SW 1271 (cell line): ENCODE measurements at regions not wholly inside any gene's neighbourhood (a gene's known extent, or its start where the extent isn't known, plus 50 kb on each side); places are given as distances from the start of the nearest gene placed in this dataset.
"Not testable (repeated sequence)": the region's sequence is repeated elsewhere in the genome, so short reads cannot be mapped to it uniquely, and the experiment has no call there.

ENCODE experiments used
- DNase-seq, 2 experiments: peaks; one replicate each; lab custom pipeline; 2025; lab: John Stamatoyannopoulos, UW

GRCh38 chr10:28733245-28733644 lies 55.9 kb downstream of the BAMBI start:
- DNase-seq = no peak

- DNase-seq = no peak
Observed at GRCh38 chr10:28733647-28734046, 56.3 kb downstream of the BAMBI start.

- peak; percentile 92 to 99 for DNase-seq
Observed at GRCh38 chr10:28734938-28735759, 57.8 kb downstream of the BAMBI start.

GRCh38 chr10:28737096-28737495 lies 59.8 kb downstream of the BAMBI start:
- DNase-seq = no peak

GRCh38 chr10:28738200-28738599 lies 60.9 kb downstream of the BAMBI start:
- DNase-seq = no peak

GRCh38 chr10:28743576-28743975 lies 66.3 kb downstream of the BAMBI start:
- DNase-seq = no peak

- no peak for DNase-seq
Observed at GRCh38 chr10:28744069-28744768, 66.9 kb downstream of the BAMBI start.

- DNase-seq = no peak
Observed at GRCh38 chr10:28754930-28755718, 77.8 kb downstream of the BAMBI start.

GRCh38 chr10:28761084-28761846 lies 83.9 kb downstream of the BAMBI start:
- DNase-seq = no peak

GRCh38 chr10:28763471-28764170 lies 86.3 kb downstream of the BAMBI start:
- no peak for DNase-seq

GRCh38 chr10:28765641-28766040 lies 88.3 kb downstream of the BAMBI start:
- DNase-seq = no peak

GRCh38 chr10:28768227-28768626 lies 90.9 kb downstream of the BAMBI start:
- no peak for DNase-seq

GRCh38 chr10:28769091-28769604 lies 91.8 kb downstream of the BAMBI start:
- no peak for DNase-seq

GRCh38 chr10:28771580-28772090 lies 94.3 kb downstream of the BAMBI start:
- not testable (repeated sequence) for DNase-seq

- DNase-seq = no peak
Observed at GRCh38 chr10:28774051-28774995, 97.0 kb downstream of the BAMBI start.

- DNase-seq = no peak
Observed at GRCh38 chr10:28775773-28776172, 98.5 kb downstream of the BAMBI start.

- DNase-seq = no peak
Observed at GRCh38 chr10:28776519-28776918, 99.2 kb downstream of the BAMBI start.

GRCh38 chr10:28777911-28778310 lies 100.6 kb downstream of the BAMBI start:
- DNase-seq = no peak

- no peak for DNase-seq
Observed at GRCh38 chr10:28778524-28778923, 101.2 kb downstream of the BAMBI start.

- DNase-seq = no peak
Observed at GRCh38 chr10:28781296-28781695, 104.0 kb downstream of the BAMBI start.
